NK-92 treated with Interleukin-12 subunit alpha and Interleukin-12 subunit beta, amount 100 ng/mL, for 24 hours (cell line): ENCODE measurements at regions not wholly inside any gene's neighbourhood (a gene's known extent, or its start where the extent isn't known, plus 50 kb on each side); places are given as distances from the start of the nearest gene placed in this dataset.
"Not testable (repeated sequence)": the region's sequence is repeated elsewhere in the genome, so short reads cannot be mapped to it uniquely, and the experiment has no call there.

Source experiments
- DNase-seq: peaks from one replicate; lab custom pipeline; 2025; lab: John Stamatoyannopoulos, UW

DNA sequence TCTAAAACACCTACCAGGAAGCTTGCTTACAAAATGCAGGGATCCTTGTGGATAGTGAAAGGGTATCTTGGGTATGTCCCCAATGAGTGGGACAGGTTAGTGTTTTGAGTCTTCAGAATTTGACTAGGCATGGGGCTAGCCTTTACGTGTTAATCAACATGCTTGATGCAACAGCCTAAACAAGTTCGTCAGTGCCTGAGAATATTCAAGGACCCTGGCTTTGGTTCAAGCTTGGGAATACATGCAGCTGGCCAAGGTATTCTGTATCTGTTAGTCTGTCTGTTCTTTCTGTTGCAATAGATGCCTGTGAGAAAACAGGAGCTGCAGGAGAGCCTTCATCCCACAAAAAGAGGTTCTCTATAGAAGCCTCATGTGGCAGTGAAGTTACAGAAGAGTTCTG, 149.5 kb downstream of the CCNG2 start:
- no peak for DNase-seq

DNA sequence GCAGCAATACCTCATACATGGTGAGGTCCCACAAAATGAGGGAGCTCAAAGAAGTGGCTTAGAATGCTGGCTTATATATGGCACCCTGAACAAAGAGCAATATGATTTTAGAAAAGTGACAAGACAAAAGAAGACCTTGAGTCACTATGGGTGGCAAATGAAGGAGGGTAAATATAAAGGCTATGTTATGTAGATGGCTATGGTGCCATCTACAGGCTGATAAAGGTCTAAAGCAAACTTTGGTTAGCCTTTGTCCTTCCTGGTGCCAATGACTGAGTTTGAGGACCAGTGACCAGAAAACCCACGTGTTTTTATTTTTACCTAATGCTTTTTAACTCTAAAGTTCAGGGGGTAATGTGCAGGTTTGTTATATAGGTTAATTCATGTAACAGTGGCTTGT, 151.8 kb downstream of the CCNG2 start:
- DNase-seq: no peak

DNA sequence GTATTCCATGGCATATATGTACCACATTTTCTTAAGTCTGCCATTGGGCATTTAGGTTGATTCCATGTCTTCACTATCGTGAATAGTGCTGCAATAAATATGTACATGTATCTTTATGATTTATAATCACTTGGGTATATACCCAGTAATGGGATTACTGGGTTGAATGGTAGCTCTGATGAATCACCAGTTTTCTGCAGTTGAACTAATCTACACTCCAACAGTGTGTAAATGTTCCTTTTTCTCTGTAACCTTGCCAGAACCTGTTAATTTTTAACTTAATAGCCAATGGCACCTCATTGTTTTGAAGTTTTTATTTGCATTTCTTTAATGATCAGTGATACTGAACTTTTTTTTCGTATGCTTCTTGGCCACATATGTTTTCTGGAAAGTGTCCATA, 152.5 kb downstream of the CCNG2 start:
- no peak for DNase-seq

DNA sequence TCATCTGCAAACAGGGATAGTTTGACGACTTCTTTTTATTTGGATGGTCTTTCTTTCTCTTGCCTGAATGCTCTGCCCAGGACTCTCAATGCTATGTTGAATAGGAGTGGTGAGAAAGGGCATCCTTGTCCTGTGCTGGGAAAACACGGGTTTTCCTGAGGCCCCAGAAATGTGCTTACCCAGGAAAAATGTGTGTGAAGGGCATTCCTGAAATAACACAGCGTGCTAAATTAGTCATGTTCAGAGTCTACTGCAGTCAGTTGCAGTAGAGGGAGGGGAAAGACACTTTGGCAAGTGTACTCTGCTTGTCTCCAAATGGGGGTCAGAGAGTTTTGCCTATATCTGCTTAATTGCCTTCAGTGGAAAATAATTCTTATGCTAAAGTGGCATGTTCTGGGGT, 153.9 kb downstream of the CCNG2 start:
- DNase-seq: no peak

DNA sequence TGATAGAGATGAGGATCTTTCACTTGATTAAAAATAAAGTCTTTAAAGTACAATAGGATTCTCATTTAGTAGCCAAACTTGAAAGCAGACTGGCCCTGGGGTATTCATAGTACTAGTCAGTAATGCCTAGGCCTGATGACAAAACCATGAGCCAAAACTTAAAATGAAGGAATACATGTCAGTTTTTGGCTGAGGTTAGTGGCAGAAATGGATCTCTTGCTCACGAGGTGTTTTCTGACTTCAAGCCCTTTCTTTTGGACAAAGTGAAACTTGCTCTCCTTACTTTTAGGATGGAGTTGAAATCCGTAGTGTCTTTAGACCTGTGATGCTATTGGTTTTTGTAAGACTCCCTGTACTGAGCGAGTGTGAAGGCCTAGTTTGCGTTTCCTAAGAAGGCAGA, 157.7 kb downstream of the CCNG2 start:
- no peak for DNase-seq

DNA sequence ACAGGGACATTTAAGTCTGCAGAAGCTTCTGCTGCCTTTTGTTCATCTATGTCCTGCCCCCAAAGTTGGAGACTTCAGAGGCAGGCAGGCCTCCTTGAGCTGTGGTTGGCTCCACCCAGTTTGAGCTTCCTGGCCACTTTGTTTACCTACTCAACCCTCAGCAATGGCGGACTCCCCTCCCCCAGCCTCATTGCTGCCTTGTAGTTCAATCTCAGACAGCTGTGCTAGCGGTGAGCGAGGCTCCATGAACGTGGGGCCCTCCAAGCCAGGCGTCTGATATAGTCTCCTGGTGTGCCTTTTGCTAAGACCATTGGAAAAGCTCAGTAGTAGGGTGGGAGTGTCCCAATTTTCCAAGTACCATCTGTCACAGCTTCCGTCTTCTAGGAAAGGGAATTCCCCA, 170.1 kb downstream of the CCNG2 start:
- no peak for DNase-seq

DNA sequence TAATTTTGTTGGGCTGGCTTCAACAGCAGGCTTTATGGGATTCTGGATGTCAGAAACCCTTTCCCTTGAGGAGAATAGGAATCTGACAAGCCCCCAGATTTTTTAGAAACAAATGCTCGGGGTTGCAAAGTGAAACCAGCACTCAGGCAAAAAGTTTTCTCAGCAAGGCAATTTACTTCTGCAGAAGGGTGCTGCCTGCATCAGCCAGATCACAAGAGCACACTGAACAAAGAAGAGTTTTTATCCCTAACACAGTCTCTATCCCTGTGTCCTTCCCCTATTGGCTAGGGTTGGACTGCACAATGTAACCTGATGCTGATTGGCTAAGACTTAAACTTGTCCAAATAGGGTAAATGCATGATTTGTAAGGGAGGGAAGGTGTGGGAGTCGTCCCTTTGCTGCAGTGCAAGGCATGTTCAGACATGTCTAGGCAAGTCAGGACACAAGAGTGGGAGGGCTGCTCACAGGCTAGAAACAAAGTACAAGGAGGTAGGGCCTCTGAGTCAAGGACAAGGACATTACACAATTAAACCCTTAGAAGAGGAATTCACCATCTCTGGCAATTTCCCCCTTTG, 175.8 kb downstream of the CCNG2 start:
- DNase-seq: no peak

DNA sequence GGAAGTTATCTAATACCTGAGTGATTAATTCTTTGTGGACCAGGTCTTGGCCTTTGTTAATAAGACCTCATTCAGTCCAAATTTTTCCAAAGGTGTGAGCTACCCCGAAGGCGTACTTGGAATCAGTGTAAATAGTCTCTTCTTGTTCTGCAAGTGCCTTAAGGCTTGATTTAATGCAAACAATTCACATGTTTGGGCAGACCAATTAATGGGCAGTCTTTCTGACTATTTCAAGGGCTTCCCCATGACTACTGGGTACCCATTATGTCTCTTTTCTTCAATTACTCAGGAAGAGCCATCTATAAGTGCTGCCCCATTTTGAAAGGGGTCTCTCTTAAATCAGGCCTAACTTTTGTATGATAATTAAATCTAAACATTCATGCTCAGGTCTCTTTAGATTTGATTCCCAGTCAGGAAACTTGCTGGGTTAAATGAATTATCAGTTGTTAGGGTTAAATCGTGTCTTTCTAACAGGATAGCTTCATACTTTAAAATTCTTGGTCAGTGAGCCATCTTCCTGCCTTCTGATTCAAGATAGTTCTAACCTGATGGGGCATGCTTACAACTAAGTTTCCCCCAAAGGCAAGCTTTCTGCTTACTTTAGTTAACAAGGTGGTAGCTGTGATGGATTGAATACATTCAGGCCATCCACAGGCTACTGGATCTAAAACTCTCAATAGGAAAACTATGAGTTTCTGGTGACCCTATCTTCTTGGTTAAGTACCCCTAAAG, 179.6 kb downstream of the CCNG2 start:
- DNase-seq: no peak

DNA sequence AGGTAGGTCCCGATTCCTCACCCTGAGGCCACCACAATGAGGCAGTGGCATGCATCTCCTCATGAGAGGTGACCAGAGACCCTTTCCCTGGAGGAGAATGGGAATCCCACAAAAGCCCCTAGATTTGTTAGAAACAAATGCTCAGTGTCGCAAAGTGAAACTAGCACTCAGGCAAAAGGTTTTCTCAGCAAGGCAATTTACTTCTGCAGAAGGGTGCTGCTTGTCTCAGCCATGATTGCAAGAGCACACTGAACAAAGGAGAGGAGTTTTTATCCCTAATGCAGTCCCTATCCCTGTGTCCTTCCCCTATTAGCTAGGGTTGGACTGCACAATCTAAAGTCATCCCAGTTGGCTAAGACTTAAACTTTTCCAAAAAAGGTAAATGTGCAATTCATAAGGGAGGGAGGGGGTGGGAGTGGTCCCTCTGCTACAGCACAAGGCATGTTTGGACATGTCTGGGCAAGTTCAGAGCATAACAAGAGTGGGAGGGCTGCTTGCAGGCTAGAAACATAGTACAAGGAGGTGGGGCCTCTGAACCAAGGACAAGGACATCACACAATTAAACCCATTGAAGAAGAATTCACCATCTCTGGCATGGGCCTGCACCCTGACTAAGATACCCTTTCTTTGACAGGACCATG, 185.3 kb downstream of the CCNG2 start:
- no peak for DNase-seq

DNA sequence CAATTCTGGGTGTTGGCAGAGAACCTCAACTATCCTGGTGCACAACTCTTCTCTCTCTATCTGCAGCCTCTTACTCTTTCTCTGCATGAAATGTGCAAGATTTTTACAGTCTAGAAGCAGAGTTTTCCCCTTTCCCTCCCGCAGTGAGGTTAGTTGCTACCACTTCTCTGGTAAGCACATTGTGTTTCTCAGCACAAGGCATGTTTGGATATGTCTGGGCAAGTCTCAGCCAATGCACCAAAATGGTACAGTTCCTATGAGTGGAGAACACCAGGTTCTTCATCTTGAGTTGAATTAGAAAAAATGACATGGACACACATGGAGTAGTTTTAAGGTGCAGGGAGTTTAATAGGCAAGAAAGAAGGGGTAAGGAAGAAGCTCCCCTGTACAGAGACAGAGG, 187.0 kb downstream of the CCNG2 start:
- no peak for DNase-seq

DNA sequence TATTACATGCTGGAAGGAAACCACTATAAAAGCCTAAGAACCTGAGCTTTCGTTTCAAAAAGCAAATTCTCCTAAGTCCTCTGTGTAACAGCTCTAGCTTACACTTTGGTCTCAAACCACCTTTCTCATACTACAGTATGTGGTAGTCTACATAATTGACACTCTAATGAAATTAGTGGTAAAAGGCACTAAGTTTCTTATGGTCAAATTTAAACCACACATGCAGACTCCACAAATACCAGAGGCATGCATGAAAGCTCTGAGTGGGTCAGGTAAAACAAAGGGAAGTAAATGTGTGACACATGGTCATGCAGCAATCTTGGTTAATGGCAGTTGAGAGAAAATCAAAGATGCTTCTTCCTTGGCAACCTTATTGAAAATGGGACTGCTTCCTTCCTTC, 187.8 kb downstream of the CCNG2 start:
- no peak for DNase-seq

DNA sequence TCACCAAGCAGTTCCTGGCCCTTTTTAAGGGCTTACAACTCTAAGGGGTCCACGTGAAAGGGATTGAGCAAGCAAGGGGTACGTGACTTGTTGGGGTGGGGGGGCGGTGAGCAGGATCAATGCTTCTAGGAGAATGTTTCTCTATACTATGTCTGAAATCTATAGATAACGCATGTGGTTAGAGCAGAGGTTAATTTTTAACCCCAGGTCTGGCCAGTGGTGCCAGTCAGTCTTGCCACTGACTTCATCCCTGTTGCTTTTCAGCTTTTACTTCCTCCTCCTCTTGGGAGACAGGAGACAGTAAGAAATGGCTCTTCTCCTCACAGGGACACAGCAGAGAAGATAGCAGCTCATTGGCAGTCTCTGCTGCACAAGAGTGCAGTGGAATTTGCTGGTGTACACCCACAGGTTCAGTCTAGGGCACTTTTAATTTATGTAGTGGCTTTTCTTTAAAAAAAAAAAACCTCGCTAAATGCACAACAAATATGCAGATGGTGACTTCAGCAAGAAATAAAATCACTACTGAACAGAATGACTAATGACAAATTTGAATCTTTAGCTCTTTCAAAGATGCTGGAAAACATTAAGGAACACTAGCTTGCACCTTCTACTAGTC, 190.5 kb downstream of the CCNG2 start:
- no peak for DNase-seq

DNA sequence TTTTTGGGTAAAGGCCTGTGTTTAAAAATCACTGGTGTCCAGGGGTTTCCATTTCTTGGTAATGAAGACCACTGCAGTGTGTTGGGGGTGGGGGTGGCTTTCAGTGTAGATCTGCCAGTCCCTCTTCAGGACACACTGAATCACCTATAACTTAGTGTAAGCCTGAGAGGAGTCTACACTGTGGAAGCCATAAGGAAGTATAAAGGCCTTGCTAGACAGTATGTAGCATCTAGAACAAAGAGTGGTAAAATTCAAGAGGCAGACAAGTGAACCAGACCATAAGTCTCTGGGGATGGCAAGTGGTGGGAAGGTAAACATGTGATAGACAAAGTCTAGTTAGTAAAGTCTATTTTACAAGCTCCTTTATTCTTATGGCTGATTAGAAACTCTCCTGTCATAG, 191.8 kb downstream of the CCNG2 start:
- DNase-seq: no peak

DNA sequence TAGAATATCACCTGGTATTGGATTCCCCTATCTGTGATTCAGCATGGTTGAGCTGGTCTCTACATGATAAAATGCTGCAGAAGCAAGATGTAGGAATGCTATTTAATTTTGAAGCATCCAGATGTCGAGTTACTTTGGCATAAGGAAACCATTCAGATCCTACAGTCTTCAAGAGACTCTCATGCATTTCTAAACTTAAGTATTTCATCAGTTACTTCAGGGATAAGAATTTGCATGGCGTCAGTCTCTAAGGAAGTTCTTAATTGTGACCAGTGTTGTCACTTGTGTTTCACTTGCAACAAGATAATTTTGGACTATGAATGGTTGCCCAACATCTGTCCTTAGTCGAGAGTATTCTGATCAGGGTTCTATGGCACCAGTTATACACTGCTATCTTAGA, 192.4 kb downstream of the CCNG2 start:
- DNase-seq: no peak

DNA sequence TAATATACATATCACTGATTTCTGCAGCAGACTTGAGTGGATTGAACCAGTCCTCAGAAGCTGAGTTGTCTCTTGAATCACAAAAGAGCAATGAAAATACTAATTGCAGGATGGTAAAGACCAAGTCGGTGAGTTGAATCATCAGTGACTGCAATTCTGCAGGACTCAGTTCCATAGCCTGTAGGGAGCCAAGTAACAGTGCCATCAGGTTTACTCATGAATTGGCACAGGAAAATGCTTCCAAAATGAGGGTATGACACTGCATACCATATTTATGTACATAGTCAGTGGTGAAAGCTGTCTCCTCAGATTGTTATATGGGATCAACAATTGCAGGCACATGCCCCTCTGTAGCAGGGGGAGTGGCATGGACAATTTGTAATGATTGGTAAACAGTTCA, 192.8 kb downstream of the CCNG2 start:
- DNase-seq: no peak

DNA sequence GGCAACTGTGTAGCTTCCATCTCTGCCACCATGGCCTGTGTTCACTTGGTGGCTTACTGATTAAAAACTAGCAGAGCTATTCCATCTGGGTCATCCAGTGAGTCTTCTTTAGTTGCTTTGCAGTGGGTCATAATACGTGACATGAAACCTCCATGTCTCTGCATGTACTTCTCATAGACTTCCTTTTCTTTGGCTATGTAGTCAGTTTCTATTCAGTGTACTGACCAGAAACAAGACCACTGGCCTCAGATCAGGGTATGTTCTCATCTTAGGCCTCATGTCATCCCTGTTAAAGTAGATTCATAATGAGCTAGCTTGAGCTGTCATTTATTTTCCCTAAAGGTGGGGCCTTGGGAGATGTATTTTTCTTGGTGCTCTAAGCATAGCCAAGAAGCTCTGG, 195.2 kb downstream of the CCNG2 start:
- DNase-seq: no peak

DNA sequence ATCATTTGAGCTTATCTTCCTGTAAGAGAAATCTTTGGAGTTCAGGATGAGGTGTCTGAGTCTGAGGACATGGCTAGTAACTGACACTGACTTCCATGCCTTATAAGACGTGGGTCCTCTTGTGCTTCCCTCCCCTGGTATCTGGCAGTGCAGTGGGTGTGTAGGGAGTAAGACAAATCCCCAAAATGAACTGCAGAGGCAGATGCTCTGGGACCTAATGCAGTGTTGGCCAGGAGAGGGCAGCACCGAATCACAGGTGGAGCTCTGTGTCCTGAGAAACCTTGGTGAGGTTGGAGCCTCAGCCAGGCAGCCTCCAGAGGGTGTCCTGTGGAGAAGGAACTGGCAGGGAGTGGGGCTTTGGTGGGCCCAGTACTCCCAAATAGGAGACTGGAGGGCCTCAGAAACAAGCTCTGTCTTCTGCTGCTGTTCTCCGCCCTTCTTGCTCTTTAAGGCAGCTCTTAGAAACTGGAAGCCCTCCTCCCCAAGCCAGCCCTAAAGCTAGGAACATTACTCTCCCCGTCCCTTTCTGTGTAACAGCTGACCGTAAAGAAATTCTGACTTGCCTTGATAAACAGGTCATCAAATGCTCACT, 196.8 kb downstream of the CCNG2 start:
- not testable (repeated sequence) for DNase-seq

DNA sequence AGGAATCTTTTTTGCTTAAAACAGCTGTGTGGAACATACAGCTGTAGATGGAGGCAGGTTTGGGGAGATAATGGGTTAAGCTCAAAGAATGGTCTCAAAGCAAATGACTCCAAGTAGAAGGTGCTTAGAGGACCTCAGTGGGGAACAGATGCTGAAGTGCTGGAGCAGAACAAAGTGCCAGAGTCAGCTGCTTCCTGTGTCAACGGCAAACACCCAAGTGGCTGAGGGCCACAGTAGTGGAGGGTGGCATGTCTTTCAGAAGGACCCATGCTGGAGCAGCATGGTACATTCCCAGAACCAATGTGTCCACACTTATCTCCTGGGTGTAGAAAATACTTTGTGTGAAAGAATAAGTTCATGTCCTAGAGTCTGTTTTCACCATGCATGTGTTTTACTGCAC, 197.5 kb downstream of the CCNG2 start:
- no peak for DNase-seq

DNA sequence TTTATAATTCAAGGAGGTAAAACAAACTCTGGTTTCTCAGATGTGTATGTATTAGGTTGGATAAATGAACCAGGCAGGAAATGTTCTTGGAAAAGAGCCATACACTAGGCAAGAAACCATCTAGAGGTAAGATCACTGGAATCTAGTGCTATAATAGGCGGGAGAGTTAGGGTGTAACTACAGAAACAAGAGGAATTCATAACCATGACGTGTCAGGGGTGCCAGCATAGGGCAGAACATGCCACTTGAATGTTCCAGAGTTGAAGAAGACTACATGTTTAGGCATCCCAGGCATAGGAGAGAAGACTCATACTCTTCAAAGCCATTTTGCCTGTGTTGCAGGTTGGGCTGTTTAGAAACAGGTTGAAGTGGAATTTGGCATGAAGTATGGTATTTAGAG, 198.7 kb downstream of the CCNG2 start:
- no peak for DNase-seq

DNA sequence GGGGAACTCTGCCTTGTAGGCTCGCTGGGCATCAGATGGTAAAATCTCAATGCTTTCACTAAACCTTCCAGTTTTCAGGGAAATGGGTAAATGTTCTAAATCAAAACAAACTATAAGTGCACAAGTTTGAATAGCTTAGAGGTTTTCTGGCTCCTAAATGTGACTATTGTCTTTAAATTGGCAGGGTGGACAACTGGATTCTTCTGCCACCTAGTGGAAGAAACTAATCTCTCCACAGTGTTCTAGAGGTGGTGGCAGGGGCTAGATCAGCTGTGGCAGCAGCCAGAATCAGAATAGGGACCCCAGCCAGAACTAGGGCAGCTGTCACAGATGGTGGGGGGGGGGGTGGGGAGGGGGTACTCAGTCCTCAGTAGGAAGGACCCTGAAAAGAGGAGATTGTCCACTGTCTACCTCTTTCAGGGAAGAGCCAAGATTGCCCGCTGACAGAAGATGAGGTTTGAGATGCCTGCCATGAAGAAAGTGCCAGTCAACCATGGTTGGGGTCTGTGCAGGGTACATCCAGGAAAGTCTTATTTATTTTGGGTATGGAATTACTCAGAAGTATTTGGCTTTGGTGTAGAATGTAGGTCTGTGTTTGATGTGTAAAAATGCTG, 201.4 kb downstream of the CCNG2 start:
- DNase-seq: no peak

DNA sequence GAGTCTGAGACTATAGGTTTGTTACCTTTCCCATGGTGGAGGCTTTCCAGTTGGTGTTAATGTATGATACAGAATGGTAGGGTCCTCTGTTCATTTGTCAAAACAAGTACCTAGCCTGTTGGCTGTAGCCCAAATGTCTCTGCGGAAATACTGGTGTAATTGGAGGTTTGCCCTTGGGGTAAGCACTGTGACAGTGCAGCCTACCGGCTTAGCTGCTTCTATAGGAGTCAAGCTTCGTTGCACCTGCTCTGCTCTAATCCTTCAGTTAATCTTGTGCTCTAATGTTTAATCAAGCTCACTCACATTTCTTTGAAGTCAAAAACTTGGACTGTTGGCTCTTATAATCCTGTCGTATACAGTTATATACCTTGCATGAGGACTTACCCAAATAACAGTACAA, 203.4 kb downstream of the CCNG2 start:
- no peak for DNase-seq

DNA sequence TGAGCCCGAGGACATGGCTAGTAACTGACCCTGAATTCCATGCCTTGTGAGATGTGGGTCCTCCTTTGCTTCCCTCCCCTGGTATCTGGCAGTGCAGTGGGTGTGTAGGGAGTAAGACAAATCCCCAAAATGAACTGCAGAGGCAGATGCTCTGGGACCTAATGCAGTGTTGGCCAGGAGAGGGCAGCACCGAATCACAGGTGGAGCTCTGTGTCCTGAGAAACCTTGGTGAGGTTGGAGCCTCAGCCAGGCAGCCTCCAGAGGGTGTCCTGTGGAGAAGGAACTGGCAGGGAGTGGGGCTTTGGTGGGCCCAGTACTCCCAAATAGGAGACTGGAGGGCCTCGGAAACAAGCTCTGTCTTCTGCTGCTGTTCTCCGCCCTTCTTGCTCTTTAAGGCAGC, 209.9 kb downstream of the CCNG2 start:
- not testable (repeated sequence) for DNase-seq
